PC-3 (cell line): ENCODE measurements at regions not wholly inside any gene's neighbourhood (a gene's known extent, or its start where the extent isn't known, plus 50 kb on each side); places are given as distances from the start of the nearest gene placed in this dataset.

Source experiments
- EZH2 ChIP-seq: fragments of 300-600 bp; sonication (generic); IDR thresholded peaks from one replicate; pipeline ENCODE4 v1.6.1; 2017; ENCODE audit warnings: antibody characterized with exemption, mild to moderate bottlenecking, low read length; ENCODE audit not compliant: unreplicated experiment
- EZH2phosphoT487 ChIP-seq: fragments of 300-600 bp; sonication (generic); IDR thresholded peaks from 2 replicates; pipeline ENCODE4 v1.6.1; 2018; ENCODE audit warnings: mild to moderate bottlenecking, antibody characterized with exemption, low read length, borderline replicate concordance
- TF ChIP-seq, protein P1 (sequence below): fragments of 300-600 bp; sonication (generic); conservative IDR thresholded peaks from 2 replicates; pipeline ENCODE4 v1.5.1; 2017; ENCODE audit warnings: antibody characterized with exemption, low read depth, mild to moderate bottlenecking, low read length

DNA sequence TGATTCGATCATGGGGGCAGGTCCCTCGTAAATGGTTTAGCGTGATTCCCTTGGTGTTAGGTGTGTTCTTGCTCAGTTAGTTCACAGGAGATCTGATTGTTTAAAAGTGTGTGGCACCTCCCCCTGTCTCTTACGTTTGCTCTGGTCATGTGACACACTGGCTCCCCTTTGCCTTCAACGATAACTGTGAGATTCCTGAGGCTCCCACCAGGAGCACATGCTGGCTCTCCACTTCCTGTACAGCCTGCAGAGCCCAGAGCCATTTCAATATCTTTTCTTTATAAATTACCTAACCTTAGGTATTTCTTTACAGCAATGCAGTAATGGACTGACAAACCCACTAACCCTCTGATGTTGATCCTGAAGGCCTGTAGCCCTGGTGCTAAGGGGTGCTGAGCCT lies 141.9 kb downstream of the FCRL5 start:
- TF ChIP-seq, protein P1, sequence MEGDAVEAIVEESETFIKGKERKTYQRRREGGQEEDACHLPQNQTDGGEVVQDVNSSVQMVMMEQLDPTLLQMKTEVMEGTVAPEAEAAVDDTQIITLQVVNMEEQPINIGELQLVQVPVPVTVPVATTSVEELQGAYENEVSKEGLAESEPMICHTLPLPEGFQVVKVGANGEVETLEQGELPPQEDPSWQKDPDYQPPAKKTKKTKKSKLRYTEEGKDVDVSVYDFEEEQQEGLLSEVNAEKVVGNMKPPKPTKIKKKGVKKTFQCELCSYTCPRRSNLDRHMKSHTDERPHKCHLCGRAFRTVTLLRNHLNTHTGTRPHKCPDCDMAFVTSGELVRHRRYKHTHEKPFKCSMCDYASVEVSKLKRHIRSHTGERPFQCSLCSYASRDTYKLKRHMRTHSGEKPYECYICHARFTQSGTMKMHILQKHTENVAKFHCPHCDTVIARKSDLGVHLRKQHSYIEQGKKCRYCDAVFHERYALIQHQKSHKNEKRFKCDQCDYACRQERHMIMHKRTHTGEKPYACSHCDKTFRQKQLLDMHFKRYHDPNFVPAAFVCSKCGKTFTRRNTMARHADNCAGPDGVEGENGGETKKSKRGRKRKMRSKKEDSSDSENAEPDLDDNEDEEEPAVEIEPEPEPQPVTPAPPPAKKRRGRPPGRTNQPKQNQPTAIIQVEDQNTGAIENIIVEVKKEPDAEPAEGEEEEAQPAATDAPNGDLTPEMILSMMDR = no peak
- no peak for TF ChIP-seq EZH2
- TF ChIP-seq EZH2phosphoT487 = no peak
